IMR-90 (cell line): ENCODE measurements at regions not wholly inside any gene's neighbourhood (a gene's known extent, or its start where the extent isn't known, plus 50 kb on each side); places are given as distances from the start of the nearest gene placed in this dataset.

Experiments
- ATAC-seq: fragments of 200-7000 bp; cut with Tn5 transposase; 2 replicates; pipeline ENCODE4 v1.9.1; 2020; ENCODE audit warnings: low read depth, mild to moderate bottlenecking, moderate library complexity
- BruUV-seq: library from RNA; stranded (reverse); fragments of 400-500 nt; replicated peaks from 2 replicates; lab custom pipeline; 2021; lab: Mats Ljungman, UMichigan
- CTCF ChIA-PET: fragments of 300-600 bp; formaldehyde crosslinking; extraction: SDS; loops from one replicate; lab custom pipeline; 2021; ENCODE audit warnings: antibody characterized with exemption; lab: Yijun Ruan, JAX
- POLR2A ChIA-PET: fragments of 300-600 bp; sonication (Branson Sonifier 250); formaldehyde crosslinking; loops from one replicate; lab custom pipeline; 2022; ENCODE audit warnings: antibody characterized with exemption; ENCODE audit not compliant: unreplicated experiment; lab: Charles Lee
- DNase-seq: peaks from one replicate; pipeline ENCODE4 v3.0.0; 2013
- H2AFZ ChIP-seq: replicated peaks from 2 replicates; pipeline ENCODE3; 2013; ENCODE audit warnings: low read length, mild to moderate bottlenecking; ENCODE audit not compliant: poor library complexity
- H2AK5ac ChIP-seq: 2 replicates; pipeline ENCODE4 v1.6.1; 2013; ENCODE audit warnings: low read depth, low read length, inconsistent platforms
- H2AK9ac ChIP-seq: replicated peaks from 2 replicates; pipeline ENCODE3; 2013; ENCODE audit warnings: mild to moderate bottlenecking, low read depth, low read length, moderate library complexity; ENCODE audit not compliant: poor library complexity
- H2BK120ac ChIP-seq: 2 replicates; pipeline ENCODE4 v1.6.1; 2013; ENCODE audit warnings: low read depth, low read length, inconsistent platforms
- H2BK15ac ChIP-seq: 3 replicates; pipeline ENCODE4 v1.6.1; 2013; ENCODE audit warnings: low read depth, low read length, inconsistent platforms
- H2BK20ac ChIP-seq: 2 replicates; pipeline ENCODE4 v1.6.1; 2013; ENCODE audit warnings: low read depth, mild to moderate bottlenecking, inconsistent platforms, low read length, moderate library complexity
- H2BK5ac ChIP-seq: 2 replicates; pipeline ENCODE4 v1.6.1; 2013; ENCODE audit warnings: mild to moderate bottlenecking, low read depth, low read length, inconsistent platforms; ENCODE audit not compliant: poor library complexity, severe bottlenecking
- H3K14ac ChIP-seq: replicated peaks from 2 replicates; pipeline ENCODE4 v1.6.1; 2013; ENCODE audit warnings: low read depth, low read length, inconsistent platforms
- H3K18ac ChIP-seq: 2 replicates; pipeline ENCODE4 v1.6.1; 2013; ENCODE audit warnings: low read depth, low read length, control low read depth
- H3K23ac ChIP-seq: 2 replicates; pipeline ENCODE4 v1.6.1; 2013; ENCODE audit warnings: low read depth, low read length, inconsistent platforms
- H3K27ac ChIP-seq: 2 replicates; pipeline ENCODE4 v1.5.1; 2013; ENCODE audit warnings: mild to moderate bottlenecking, control low read depth, low read length; ENCODE audit not compliant: insufficient read depth
- H3K27me3 ChIP-seq: 2 replicates; pipeline ENCODE4 v1.6.1; 2013; ENCODE audit warnings: low read length; ENCODE audit not compliant: control insufficient read depth, insufficient read depth
- H3K36me3 ChIP-seq: 2 replicates; pipeline ENCODE4 v1.6.1; 2013; ENCODE audit warnings: low read length, mixed read lengths; ENCODE audit not compliant: control insufficient read depth, insufficient read depth
- H3K4ac ChIP-seq: 2 replicates; pipeline ENCODE4 v1.6.1; 2013; ENCODE audit warnings: low read depth, low read length, inconsistent platforms
- H3K4me1 ChIP-seq: 2 replicates; pipeline ENCODE4 v1.6.1; 2013; ENCODE audit warnings: low read length, mixed read lengths; ENCODE audit not compliant: control insufficient read depth, insufficient read depth
- H3K4me2 ChIP-seq: 2 replicates; pipeline ENCODE4 v1.6.1; 2013; ENCODE audit warnings: low read depth, mild to moderate bottlenecking, control low read depth, low read length, moderate library complexity
- H3K4me3 ChIP-seq: 2 replicates; pipeline ENCODE4 v1.5.1; 2013; ENCODE audit warnings: low read depth, mild to moderate bottlenecking, control low read depth, low read length, moderate library complexity; ENCODE audit not compliant: insufficient read depth
- H3K56ac ChIP-seq: 2 replicates; pipeline ENCODE4 v1.6.1; 2013; ENCODE audit warnings: low read length, inconsistent platforms; ENCODE audit not compliant: insufficient read depth; ENCODE audit errors: extremely low read depth
- H3K79me1 ChIP-seq, 2 experiments: 2 replicates each; pipeline ENCODE4 v1.6.1; 2013; ENCODE audit warnings: low read length in 2 of 2, inconsistent platforms in 1 of 2, low read depth in 1 of 2
- H3K9ac ChIP-seq: 2 replicates; pipeline ENCODE4 v1.6.1; 2013; ENCODE audit warnings: low read depth, low read length, control low read depth
- H3K9me1 ChIP-seq: 2 replicates; pipeline ENCODE4 v1.6.1; 2013; ENCODE audit warnings: low read length, inconsistent platforms; ENCODE audit not compliant: insufficient read depth
- H3K9me3 ChIP-seq: 2 replicates; pipeline ENCODE4 v1.6.1; 2013; ENCODE audit warnings: low read length; ENCODE audit not compliant: control insufficient read depth, insufficient read depth
- H4K20me1 ChIP-seq: 2 replicates; pipeline ENCODE4 v1.6.1; 2013; ENCODE audit warnings: low read length, inconsistent platforms; ENCODE audit not compliant: insufficient read depth
- H4K5ac ChIP-seq: 2 replicates; pipeline ENCODE4 v1.6.1; 2013; ENCODE audit warnings: mild to moderate bottlenecking, low read depth, low read length, control low read depth
- H4K8ac ChIP-seq, 2 experiments: 2 replicates each; pipeline ENCODE4 v1.6.1; 2013; ENCODE audit warnings: low read depth in 2 of 2, low read length in 2 of 2, control low read depth in 1 of 2, inconsistent platforms in 1 of 2
- H4K91ac ChIP-seq: 2 replicates; pipeline ENCODE4 v1.6.1; 2013; ENCODE audit warnings: low read depth, low read length, inconsistent platforms; ENCODE audit not compliant: insufficient read depth
- BHLHE40 ChIP-seq: fragments of 150-350 bp; IDR thresholded peaks from 2 replicates; pipeline ENCODE4 v1.6.1; 2016; ENCODE audit warnings: mild to moderate bottlenecking, low read depth, low read length
- MAFK ChIP-seq: IDR thresholded peaks from 2 replicates; pipeline ENCODE4 v1.6.1; 2012; ENCODE audit warnings: low read depth, low read length, improper control_type of control experiment
- MAZ ChIP-seq: IDR thresholded peaks from 2 replicates; pipeline ENCODE4 v1.6.1; 2012; ENCODE audit warnings: low read depth, mild to moderate bottlenecking, low read length, improper control_type of control experiment, moderate library complexity, borderline replicate concordance
- RAD21 ChIP-seq: IDR thresholded peaks from 2 replicates; pipeline ENCODE4 v1.6.1; 2012; ENCODE audit warnings: low read length, improper control_type of control experiment
- RCOR1 ChIP-seq: IDR thresholded peaks from 2 replicates; pipeline ENCODE4 v1.6.1; 2012; ENCODE audit warnings: mild to moderate bottlenecking, low read length, improper control_type of control experiment; ENCODE audit not compliant: insufficient replicate concordance
- dilution Hi-C: fragments of 300-500 bp; cut with HindIII; formaldehyde crosslinking; loops from one replicate; pipeline ENCODE4 v1.14.3; 2018; ENCODE audit warnings: low sequenced_read_pairs; ENCODE audit not compliant: unreplicated experiment
- in situ Hi-C: fragments of 300-500 bp; cut with MboI; formaldehyde crosslinking; loops from 3 replicates; pipeline ENCODE4 v1.14.3; 2019; ENCODE audit warnings: low sequenced_read_pairs, inconsistent platforms, mixed read lengths
- intact Hi-C: fragments of 100-400 bp; cut with micrococcal nuclease; formaldehyde crosslinking; loops from 2 replicates; pipeline ENCODE4 v1.10.0; 2022
- TF ChIP-seq, protein P1 (sequence below): fragments of 150-350 bp; IDR thresholded peaks from 2 replicates; pipeline ENCODE4 v1.6.1; 2016; ENCODE audit warnings: low read depth, mild to moderate bottlenecking, low read length, moderate library complexity, borderline replicate concordance

DNA sequence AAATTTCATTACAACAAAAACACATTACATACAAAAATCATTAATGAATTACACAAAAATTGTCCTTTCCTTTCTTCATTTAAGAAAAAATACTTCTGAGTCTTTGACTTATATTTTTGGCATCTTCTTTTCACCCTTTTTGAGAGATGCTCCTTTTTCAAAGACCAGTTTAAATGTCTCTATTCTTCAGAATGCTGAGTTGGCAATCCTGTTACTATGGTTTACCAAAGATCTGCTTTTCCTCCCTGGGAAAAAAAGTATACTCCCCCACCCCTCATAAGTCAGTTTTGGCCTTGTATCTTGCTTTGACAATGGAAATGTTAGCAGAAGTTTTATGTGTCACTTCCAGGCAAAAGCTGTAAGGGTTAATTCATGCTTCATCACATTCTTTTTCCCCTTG, 198.4 kb upstream of the GRM3 start:
- H3K36me3 ChIP-seq: no peaks in the 10 kb centered on the region
- no peak overlapping the region for H3K14ac ChIP-seq
- in situ Hi-C loops: no loop called here
- DNase-seq (no peak), ATAC-seq (no peak)
- no peak overlapping the region for H3K23ac ChIP-seq
- intact Hi-C loops: no loop called here
- H3K56ac ChIP-seq: no peak overlapping the region
- H3K27ac ChIP-seq: no peak overlapping the region
- no peak overlapping the region for H2BK15ac ChIP-seq
- peaks cover 3% of the 10 kb centered on the region; the same call in 1 of the 2 replicates for H3K9me3 ChIP-seq
- dilution Hi-C loops: no loop called here
- no peak overlapping the region for H4K5ac ChIP-seq
- H2AK9ac ChIP-seq: no peak overlapping the region
- H4K91ac ChIP-seq: no peak overlapping the region
- no peak overlapping the region for H3K9ac ChIP-seq
- H3K4ac ChIP-seq: no peak overlapping the region
- no peak overlapping the region for H2AFZ ChIP-seq
- H4K20me1 ChIP-seq: no peaks in the 10 kb centered on the region
- no peak overlapping the region for H2BK20ac ChIP-seq
- no peak overlapping the region for H2BK120ac ChIP-seq
- ChIA-PET POLR2A (no interaction called here), CTCF (no interaction called here)
- no peaks in the 10 kb centered on the region for H3K9me1 ChIP-seq
- BruUV-seq: no TSS peak
- no peaks in the 10 kb centered on the region for H3K79me1 ChIP-seq
- no peak overlapping the region for H2AK5ac ChIP-seq
- H3K18ac ChIP-seq: no peak overlapping the region
- no peak overlapping the region for H3K4me2 ChIP-seq
- no peaks in the 10 kb centered on the region for H3K27me3 ChIP-seq
- no peak overlapping the region for H3K4me3 ChIP-seq
- TF ChIP-seq BHLHE40 (no peak), RCOR1 (no peak), RAD21 (no peak), MAZ (no peak), MAFK (peak; percentile 87)
- TF ChIP-seq, protein P1, sequence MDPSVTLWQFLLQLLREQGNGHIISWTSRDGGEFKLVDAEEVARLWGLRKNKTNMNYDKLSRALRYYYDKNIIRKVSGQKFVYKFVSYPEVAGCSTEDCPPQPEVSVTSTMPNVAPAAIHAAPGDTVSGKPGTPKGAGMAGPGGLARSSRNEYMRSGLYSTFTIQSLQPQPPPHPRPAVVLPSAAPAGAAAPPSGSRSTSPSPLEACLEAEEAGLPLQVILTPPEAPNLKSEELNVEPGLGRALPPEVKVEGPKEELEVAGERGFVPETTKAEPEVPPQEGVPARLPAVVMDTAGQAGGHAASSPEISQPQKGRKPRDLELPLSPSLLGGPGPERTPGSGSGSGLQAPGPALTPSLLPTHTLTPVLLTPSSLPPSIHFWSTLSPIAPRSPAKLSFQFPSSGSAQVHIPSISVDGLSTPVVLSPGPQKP: no peak
- no peaks in the 10 kb centered on the region for H3K4me1 ChIP-seq
- H4K8ac ChIP-seq: no peak overlapping the region
- H2BK5ac ChIP-seq: no peak overlapping the region
